NCI-H345 treated with DMSO at 0.1 percent for 48 hours (cell line): ENCODE measurements at regions not wholly inside any gene's neighbourhood (a gene's known extent, or its start where the extent isn't known, plus 50 kb on each side); places are given as distances from the start of the nearest gene placed in this dataset.
"Not testable (repeated sequence)": the region's sequence is repeated elsewhere in the genome, so short reads cannot be mapped to it uniquely, and the experiment has no call there.

Experiments used
- DNase-seq: peaks from one replicate; lab custom pipeline; 2025; ENCODE audit not compliant: unreplicated experiment; lab: John Stamatoyannopoulos, UW

DNA sequence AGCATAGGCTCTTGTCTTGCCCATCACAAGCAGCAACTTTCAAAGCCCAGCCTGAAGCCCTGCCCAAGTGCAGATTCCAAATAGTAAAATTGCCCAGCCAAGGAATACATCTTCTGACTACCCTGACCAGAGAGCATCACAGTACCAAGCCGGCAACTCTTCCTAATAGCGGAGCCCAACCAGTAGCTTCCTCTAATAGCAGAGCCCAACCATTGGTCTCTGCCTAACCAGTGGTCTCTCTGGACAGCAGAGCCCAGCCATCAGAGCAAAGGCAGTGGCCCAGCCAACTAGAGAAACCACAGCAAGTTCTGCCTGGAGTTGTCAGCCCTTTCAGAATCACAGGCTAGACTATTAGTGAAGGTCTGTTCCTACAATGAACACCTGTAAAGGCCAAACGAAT is 285.6 kb downstream of the HGF start:
- no peak for DNase-seq

DNA sequence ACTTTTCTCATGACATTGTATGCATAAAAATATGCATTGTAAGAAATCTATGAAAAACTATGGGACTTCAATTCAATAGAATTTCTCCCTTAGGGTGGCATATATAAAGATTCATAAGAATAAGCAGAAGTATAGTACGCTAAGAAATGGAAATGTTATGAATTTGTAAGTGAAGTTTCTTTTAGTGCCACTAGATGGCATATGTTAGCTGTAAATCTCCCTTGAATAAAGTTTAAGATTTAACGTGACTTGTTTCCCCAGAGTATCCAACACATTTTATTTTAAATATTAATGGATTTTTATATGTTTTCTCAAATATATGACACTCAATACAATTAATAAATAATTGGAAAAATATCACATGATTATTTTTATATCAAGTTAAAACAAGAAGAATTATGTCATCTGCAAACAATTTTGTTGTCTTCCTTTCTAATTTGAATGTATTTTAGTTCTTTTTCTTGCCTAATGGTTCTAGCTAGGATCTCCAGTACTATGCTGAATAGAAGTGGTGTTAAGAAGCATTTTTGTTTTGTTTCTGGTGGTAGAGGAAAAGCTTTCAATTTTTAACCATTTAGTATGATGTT is 287.2 kb downstream of the HGF start:
- DNase-seq, result peak; percentile 14

DNA sequence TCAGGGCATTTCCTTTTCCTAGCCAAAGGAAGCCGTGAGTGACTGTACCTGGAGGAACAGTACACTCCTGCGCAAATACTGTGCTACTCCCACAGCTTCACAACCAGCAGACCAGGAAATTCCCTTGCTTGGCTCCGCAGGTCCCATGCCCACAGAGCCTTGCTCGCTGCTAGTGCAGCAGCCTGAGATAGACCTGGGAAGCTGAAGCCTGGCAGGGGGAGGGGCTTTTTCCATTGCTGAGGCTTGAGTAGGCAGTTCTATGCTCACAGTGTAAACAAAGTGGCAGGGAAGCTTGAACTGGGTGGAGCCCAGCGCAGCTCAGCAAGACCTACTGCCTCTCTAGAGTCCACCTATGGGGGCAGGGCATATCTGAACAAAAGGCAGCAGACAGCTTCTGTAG is 291.2 kb downstream of the HGF start:
- no peak for DNase-seq

DNA sequence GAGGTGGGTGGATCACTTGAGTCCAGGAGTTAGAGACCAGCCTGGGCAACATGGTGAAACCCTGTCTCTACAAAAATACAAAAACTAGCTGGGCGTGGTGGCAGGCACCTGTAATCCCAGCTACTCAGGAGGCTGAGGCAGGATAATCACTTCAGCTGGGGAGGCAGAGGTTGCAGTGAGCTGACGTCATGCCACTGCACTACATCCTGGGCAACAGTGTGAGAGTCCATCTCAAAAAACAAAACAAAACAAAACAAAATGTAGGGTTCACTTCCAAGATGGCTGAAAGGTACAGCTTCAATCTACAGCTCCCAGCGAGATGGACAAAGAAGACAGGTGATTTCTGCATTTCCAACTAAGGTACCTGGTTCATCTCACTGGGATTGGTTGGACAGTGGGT is 291.6 kb downstream of the HGF start:
- not testable (repeated sequence) for DNase-seq

DNA sequence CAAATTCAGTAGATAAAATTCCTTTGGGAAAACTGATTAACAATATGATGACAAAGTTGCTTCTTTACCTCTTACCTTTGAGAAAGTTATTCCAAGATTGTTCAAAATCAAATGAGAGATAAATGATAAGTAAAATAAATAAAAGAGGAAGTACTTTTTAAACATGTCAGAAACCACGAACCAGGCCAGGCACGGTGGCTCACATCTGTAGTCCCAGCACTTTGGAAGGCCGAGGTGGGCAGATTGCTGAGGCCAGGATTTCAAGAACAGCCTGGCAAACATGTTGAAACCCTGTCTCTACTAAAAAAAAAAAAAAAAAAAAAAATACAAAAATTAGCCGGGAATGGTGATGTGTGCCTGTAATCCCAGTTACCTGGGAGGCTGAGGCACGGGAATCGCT is 296.6 kb downstream of the HGF start:
- no peak for DNase-seq

DNA sequence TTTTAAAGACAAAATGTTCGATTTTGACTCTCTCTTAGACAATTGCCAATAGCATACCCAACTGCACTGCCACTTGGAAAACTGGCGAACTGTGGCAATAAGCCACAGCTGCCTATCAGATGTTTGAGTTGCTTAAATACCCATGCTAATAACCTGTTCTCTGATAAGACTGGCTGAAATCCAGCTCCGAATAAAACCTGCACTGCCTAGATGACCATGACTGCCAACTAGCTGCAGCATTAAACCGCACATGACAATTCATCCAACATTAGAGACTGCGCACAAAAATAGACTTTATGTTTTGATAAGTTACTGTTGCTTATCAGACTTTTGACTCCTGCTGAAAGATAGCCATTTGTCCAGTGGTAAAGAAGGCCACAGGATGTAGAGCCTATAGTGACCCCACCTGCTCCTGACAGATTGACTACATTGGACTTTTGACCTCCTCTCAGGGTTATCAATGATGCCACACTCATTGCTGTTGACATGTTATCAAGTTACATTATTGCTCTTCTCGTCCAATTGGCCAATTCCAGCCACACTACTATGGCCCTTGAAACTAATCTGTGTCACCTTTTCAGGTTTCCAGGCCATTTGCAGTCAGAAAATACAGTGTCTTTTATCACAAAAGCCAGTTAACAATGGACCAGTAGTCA is 299.0 kb downstream of the HGF start:
- DNase-seq, result no peak

DNA sequence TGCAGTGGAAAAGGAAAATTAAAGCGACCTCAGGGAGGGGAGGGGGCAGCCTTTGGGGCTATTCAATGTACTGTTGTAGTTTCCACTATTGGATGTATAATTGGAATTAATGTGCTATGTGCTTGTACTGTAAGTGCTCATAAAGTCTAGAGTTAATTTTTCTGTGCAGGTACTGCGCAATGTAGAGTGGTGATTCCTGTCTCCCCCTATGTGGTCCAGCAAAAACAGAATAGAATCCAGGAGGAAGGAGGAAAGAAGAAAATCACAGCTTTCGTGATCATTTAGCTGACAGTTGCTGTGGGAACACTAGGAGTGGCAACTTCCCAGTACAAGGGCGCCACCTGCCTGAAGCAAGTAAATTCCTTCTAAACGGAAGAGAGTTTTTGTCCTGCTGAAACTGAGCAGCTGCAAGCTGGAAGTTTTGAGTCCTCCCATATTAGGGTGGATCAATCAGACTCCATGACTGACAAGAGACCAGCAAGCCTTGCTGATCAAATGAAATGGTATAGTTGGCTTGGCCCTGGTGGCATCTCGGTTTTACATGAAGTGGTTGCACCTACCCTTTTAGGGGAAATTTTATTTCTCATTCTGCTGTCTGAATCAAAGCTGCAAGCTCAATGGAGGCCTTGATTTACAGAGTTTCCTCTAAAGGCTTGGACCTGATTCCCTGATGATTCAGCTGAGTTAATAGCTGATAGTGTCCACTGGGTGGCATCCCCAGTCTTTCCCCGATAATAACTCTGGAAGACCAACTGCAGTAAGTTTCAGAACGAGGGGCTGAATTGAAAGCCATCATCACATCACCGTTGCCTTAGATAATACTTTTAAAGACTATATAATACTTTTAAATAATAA is 299.8 kb downstream of the HGF start:
- peak; percentile 18 for DNase-seq

DNA sequence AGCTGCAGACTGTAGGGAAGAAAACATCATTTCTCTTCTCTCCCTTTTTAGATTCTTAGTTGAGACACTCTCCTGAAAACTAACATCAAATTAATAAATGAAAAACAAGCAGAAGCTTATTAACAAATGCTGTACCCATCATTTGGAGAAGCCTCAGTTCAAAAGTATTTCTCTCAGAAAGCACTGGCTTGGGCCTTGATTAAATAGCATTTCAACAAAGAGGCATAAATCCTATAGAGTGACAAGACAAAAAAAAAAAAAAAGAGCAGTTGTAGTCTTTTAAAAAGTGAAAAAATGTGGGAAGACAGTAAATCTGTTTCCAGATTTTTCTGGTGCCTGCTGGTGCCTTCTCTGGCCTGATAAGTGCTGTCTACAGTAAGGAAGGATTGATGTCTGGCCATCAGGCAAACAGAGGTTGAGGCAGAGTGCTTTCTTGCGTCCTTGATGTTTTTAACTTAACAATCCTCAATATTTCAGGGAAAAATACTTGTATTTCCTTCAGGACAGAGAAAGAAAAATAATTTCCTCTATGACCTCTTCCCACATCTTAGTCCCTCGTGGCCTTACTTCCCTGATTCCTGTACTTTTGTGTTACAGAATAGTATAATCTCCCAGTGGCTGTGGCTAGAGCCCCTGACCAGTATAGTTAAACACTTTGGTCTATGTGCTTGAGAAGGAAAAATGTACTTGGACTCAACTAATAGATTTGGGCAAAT is 300.5 kb downstream of the HGF start:
- DNase-seq, result no peak

DNA sequence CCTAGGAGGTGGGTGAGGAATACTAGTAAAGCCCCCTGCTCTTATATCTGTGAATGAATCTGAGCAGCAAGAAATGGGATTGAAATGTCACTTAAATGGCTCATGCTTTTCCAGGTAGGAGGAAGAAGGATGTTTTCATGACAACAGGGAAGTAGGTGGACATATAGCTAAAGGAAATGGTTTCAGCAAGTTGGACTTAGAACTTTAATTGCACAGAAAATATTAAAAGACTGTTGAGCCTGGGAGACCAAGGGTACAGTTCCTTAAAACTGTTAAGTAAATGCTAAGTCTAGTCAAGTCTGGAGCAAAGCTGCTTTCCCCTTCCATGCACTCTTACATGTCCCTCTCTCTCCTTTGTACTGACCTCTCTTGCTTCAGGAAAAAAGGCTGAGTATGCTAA is 301.3 kb downstream of the HGF start:
- DNase-seq, result no peak

DNA sequence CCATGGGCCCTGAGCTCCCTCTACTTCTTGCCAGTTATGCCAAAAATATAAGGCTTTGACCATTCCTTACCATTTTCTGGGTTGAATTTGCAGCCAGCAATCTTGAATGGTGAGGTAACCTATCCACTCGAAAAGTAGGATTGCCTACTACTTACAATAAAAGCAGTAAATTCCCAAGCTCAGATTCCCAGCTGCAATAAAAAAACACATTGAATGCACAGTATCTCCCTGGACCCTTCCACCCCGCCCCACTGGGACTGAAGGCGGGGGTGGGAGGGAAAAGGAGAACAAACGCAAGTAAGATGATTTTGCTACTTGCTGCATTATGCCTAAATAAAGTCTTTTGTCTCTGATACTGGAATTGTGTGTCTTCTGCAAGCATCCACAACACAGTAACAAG is 301.9 kb downstream of the HGF start:
- no peak for DNase-seq

DNA sequence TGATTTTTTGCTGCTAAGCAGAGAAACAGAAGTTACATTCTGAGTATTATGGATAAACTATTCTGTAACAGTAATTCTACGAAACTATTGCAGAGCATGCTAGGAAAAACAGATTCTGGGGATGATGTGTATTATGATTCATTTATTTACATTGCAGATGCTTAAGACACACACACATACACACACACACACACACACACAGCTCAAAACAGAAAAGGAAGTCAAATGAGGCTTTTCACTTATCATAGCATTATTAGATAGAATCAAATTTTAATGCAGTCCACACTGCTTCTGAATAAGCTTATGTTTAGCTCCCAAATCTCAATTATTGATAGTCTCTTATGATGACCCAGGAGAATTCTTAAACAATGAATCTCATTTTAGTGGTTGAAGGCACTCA is 307.2 kb downstream of the HGF start:
- no peak for DNase-seq

DNA sequence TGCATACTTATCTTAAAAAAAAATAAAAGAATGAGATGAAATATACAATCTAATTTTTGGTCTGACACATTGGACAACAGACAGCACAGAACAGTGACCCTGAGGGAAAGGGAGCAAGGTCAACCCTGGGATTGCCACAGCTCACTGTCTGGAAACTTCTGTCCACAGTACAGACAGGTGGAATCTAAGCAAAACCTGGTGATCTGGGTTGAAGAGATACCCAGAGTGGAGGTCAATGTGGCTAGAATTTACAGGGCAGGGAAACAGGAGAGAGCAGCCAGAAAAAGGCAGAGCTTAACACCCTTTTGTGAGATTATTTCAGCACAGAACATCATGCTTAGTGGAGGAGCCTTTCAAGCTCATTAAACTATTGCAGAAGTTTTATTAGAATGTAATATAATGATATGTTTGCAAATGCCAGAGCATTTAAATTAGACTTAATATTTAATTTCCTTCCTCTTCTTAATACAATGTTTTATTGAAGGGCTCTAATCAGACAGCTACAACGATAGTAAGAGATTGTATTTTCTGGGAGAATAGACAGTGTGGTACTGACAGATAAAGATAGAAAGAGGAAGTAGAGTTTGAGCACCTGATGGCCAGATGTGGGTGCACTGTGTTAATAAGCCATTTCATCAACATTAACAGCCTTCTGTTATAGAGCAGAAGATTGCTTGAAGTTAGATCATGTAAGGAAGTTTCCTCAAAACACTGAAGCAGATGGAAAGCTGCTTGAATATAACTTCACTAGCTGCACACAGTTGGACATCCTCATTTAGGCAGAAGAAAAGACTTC is 309.4 kb downstream of the HGF start:
- DNase-seq, result no peak

DNA sequence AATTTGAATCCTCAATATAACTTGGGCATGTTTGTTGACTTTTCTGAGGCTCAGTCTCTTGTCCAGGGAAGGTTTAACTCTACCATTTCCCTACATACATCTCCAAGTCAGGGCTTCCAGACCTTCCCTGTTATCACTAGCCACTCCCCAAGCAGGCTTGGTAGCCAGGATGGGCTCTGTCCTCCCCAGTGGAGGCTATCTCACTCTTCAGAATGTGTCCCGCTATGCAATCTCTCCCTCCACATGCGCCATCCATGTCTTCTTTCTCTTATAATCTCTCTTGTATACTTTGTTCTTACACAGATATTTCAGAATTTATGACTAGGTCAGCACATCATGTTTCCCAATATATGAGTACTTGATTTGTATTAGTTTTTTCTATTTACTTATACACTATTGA is 310.4 kb downstream of the HGF start:
- DNase-seq, result no peak

DNA sequence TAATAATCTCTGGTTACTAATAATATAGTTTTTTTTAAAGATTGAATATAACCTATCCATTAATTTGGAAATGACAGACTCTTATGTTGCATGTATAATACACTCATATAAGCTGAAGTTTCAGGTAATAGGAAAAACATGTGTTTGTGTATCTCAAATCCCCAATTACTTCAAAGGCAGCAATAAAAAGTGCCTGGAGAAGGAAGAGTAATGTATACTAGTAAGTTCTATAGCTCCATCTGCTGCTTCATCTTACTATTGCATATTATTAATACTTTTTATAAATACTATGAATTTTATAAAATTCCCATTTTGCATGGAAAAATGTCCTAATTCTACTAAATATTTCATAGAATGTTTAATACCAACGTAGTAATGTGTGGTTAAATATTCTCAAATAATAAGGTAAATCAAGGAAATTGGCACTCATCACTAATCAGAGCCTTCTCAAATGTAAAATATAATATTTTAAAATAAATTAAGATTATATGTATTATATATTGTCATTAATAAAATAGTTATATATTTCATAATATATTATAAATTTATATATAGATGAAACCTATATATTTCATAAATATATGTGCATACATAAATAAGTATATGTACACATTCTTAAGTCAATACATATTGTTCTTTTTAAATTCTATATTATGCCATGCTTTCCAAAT is 311.9 kb downstream of the HGF start:
- DNase-seq, result no peak

DNA sequence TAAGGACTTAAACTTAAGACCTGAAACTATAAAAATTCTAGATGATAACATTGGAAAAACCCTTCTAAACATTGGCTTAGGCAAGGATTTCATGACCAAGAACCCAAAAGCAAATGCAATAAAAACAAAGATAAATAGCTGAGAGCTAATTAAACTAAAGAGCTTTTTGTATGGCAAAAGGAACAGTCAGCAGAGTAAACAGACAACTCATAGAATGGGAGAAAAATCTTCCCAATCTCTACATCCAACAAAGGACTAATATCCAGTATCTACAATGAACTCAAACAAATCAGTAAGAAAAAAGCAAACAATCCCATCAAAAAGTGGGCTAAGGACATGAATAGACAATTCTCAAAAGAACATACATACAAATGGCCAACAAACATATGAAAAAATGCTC is 316.1 kb downstream of the HGF start:
- not testable (repeated sequence) for DNase-seq

DNA sequence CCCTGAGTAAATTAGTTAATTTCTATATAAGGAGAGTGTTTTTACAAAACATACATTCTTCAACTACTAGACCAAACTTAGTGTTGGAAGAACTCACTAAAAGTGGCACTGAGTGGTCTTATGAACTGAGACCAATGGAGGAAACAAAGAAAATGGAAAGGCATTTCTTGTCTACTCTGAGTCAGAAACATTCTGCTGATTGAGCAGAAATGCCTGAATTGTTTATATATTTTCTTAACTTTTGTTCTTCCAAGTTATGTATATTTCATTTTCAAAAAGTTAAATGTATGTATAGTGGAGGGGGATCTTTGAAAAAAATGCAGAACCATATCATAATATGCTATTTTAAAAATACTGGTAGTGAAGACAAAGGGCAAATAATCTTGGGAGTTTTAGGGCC is 320.7 kb downstream of the HGF start:
- DNase-seq, result no peak

DNA sequence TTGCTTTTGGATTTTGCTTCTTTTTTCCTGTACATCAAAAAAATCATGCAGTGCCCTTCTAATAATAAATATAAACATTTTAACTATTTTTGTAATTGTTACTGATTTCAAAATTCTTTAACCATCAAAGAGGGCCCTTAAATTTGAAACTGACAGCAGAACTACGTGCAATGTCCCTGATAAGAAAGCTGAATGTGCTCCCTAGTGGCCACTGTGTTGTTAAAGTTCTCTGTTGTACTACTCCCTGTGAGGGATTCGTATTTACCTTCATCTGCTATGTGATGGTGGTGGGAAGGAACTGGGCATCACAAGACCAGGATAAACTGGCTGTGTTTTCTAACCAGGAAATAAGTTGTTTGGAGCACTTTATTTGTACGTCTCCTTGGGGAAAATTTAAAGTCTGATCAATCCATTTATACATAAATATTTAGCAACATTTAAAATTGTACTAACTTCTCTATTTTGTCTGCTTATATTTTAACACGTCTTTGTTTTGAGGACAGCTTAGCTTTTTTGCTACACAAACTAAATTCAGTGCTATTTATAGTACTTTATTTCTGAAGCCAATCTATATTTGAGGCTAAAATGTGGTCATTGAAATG is 322.4 kb downstream of the HGF start:
- peak; percentile 33 for DNase-seq

DNA sequence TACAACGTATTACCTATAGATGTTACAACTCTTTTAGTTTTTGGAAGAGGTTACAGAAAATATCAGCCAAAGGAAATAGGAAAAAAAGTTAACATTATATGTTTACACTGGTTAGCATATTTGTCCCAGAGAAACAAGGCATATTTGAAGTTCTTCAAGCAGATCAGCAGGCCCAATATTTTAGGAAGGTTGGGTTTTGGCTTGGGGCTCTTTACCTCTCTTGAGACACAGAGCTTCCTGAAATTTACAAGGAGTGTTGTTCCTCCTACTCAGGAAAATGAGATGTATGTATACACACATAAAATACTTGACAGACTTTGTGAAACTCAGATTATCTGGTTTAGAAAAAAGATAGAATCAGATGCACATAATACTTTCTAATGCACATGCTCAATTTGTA is 323.6 kb downstream of the HGF start:
- no peak for DNase-seq

DNA sequence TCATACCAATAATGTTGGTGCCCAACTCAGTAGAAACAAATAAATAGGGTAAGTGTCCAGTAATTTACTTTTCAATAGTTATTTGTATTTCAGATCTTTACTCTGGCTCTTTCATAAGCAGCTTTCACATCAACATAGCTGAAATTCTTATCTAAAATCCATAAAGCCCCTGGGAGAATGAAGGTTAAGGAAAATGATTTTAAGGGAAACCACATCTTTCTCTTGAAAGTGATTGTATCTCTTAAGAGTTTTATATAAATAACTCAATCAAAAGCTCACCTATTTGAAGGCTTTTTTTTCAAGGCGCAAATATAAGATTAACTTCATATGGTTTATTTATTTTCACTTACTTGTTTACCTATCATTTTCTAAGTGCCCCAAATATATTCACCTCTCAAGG is 324.4 kb downstream of the HGF start:
- DNase-seq, result no peak

DNA sequence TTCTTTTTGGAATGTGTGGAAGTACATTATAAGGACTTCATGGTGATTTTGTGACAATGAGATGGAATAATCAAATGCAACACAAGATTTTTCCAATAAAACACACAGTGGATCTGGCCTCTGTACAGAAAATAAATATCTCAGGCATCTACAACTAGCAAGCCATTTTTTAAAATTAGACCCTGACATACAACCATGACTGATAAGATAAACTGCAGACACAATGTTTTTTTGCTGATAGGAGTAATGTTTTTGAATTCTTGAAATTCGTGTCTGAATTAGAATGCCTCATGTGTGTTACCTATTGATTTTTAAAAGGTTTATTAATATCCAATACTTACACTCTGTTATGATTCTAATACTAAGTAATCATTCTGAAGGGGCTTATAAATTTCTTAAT is 328.1 kb downstream of the HGF start:
- DNase-seq, result no peak
